NCI-H748 treated with DMSO at 0.1 percent for 48 hours (cell line): ENCODE measurements at regions not wholly inside any gene's neighbourhood (a gene's known extent, or its start where the extent isn't known, plus 50 kb on each side); places are given as distances from the start of the nearest gene placed in this dataset.
"Not testable (repeated sequence)": the region's sequence is repeated elsewhere in the genome, so short reads cannot be mapped to it uniquely, and the experiment has no call there.

Experiments used
- DNase-seq: peaks from one replicate; lab custom pipeline; 2025; lab: John Stamatoyannopoulos, UW

- DNase-seq: no peak
Observed at GRCh38 chr5:93359296-93359959, 221.6 kb downstream of the NR2F1-AS1 start.

GRCh38 chr5:93358176-93358575 is 222.8 kb downstream of the NR2F1-AS1 start:
- DNase-seq: no peak

- DNase-seq: no peak
Observed at GRCh38 chr5:93357686-93358085, 223.3 kb downstream of the NR2F1-AS1 start.

- DNase-seq: no peak
Observed at GRCh38 chr5:93355691-93356090, 225.3 kb downstream of the NR2F1-AS1 start.

GRCh38 chr5:93352186-93352585 is 228.8 kb downstream of the NR2F1-AS1 start:
- no peak for DNase-seq

- no peak for DNase-seq
Observed at GRCh38 chr5:93349613-93350012, 231.4 kb downstream of the NR2F1-AS1 start.

GRCh38 chr5:93348231-93348630 is 232.8 kb downstream of the NR2F1-AS1 start:
- no peak for DNase-seq

- not testable (repeated sequence) for DNase-seq
Observed at GRCh38 chr5:93346850-93347249, 234.2 kb downstream of the NR2F1-AS1 start.

- DNase-seq: no peak
Observed at GRCh38 chr5:93346301-93346700, 234.7 kb downstream of the NR2F1-AS1 start.

- no peak for DNase-seq
Observed at GRCh38 chr5:93343570-93343969, 237.4 kb downstream of the NR2F1-AS1 start.

- no peak for DNase-seq
Observed at GRCh38 chr5:93342563-93343061, 238.4 kb downstream of the NR2F1-AS1 start.

GRCh38 chr5:93340881-93341280 is 240.1 kb downstream of the NR2F1-AS1 start:
- DNase-seq: no peak

GRCh38 chr5:93337138-93337537 is 243.9 kb downstream of the NR2F1-AS1 start:
- DNase-seq: no peak

- DNase-seq: no peak
Observed at GRCh38 chr5:93336330-93337110, 244.5 kb downstream of the NR2F1-AS1 start.

- DNase-seq: no peak
Observed at GRCh38 chr5:93331863-93332262, 249.2 kb downstream of the NR2F1-AS1 start.

GRCh38 chr5:93331241-93331640 is 249.8 kb downstream of the NR2F1-AS1 start:
- DNase-seq: no peak

GRCh38 chr5:93330506-93330905 is 250.5 kb downstream of the NR2F1-AS1 start:
- no peak for DNase-seq

GRCh38 chr5:93329756-93330155 is 251.3 kb downstream of the NR2F1-AS1 start:
- DNase-seq: no peak

GRCh38 chr5:93328833-93329232 is 252.2 kb downstream of the NR2F1-AS1 start:
- no peak for DNase-seq

GRCh38 chr5:93327605-93328004 is 253.4 kb downstream of the NR2F1-AS1 start:
- no peak for DNase-seq

- no peak for DNase-seq
Observed at GRCh38 chr5:93325946-93326345, 255.1 kb downstream of the NR2F1-AS1 start.

- no peak for DNase-seq
Observed at GRCh38 chr5:93322974-93323860, 257.8 kb downstream of the NR2F1-AS1 start.
